Suprapubic skin (tissue), 4 donors: ENCODE measurements at regions not wholly inside any gene's neighbourhood (a gene's known extent, or its start where the extent isn't known, plus 50 kb on each side); places are given as distances from the start of the nearest gene placed in this dataset.

Experiments used
- DNase-seq, 2 donors: peaks; one replicate each; pipeline ENCODE4 v3.0.0-alpha.2; 2019; ENCODE audit warnings: low spot score in 2 of 2
- H3K27ac ChIP-seq: fragments of 200-600 bp; sonication (generic); one replicate; pipeline ENCODE4 v1.5.1; 2019
- H3K27me3 ChIP-seq: fragments of 200-600 bp; sonication (generic); one replicate; pipeline ENCODE4 v1.5.1; 2019
- H3K36me3 ChIP-seq: fragments of 200-600 bp; sonication (generic); one replicate; pipeline ENCODE4 v1.5.1; 2019
- H3K4me1 ChIP-seq: fragments of 200-600 bp; sonication (generic); one replicate; pipeline ENCODE4 v1.5.1; 2019
- H3K4me3 ChIP-seq: fragments of 200-600 bp; sonication (generic); one replicate; pipeline ENCODE4 v1.5.1; 2019; ENCODE audit warnings: mild to moderate bottlenecking
- H3K9me3 ChIP-seq: fragments of 200-600 bp; sonication (generic); one replicate; pipeline ENCODE4 v1.5.1; 2019
- EP300 ChIP-seq: sonication (generic); formaldehyde crosslinking; IDR thresholded peaks from one replicate; pipeline ENCODE4 v1.6.1; 2017; ENCODE audit warnings: antibody characterized with exemption
- POLR2A ChIP-seq, 2 donors: fragments of 450-650 bp; IDR thresholded peaks; one replicate each; pipeline ENCODE4 v1.6.1; 2017; ENCODE audit warnings: antibody characterized with exemption in 2 of 2, mild to moderate bottlenecking in 2 of 2, moderate library complexity in 2 of 2
- POLR2AphosphoS5 ChIP-seq, 3 donors: sonication (generic); formaldehyde crosslinking; IDR thresholded peaks; one replicate each; pipeline ENCODE4 v1.6.1; 2017; ENCODE audit warnings: antibody characterized with exemption in 3 of 3
- WGBS: methylation state at CpG from one replicate; pipeline ENCODE4 v1.1.5; 2018; 5-methylcytosine and 5-hydroxymethylcytosine counted together
- TF ChIP-seq, protein P1 (sequence below), 2 donors: fragments of 200-600 bp in 1 of 2; fragments of 450-650 bp in 1 of 2; sonication (generic) in 1 of 2; IDR thresholded peaks; one replicate each; pipeline ENCODE4 v1.5.1; 2016 to 2019; ENCODE audit warnings: antibody characterized with exemption in 2 of 2, mild to moderate bottlenecking in 1 of 2, moderate library complexity in 1 of 2

DNA sequence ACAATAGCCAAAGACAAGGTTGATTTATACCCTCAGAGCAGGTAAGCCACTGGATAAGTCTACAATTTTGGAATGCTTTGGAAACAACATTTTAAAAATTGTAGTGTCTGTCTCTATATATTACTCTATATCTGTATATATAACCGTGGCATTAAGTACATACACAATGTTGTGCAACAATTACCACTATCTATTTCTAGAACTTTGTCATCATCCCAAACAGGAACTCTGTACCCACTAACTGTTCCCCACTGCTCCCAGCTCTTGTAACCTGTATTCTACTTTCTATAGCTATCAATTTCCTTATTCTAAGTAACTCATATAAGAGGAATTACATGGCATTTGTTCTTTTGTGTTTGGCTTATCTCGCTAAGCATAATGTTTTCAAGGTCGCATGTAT, 78.2 kb upstream of the ASCC3 start:
- DNase-seq: no peak
- 90% methylated on average over 3 of the region's 3 CpGs for WGBS

DNA sequence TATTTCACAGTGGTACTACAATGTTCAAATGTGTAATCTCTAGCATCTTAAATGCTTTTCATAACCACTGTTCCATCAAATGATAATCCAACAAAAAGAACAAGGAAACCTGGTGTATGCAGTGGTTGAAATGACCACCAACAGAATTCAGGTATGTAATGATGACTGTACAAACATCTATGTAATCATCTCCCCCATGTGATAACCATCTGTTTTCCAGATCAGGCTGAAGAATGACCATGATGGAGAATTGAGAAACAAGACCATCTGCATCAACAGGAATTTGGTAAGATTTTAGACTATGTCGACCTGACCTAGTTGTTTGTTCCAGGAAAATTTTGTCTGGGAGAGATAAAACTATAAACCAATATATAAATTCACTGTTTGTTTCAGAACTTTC, 81.3 kb upstream of the ASCC3 start:
- Histone ChIP-seq H3K27ac (no peak overlapping the region), H3K4me1 (no peaks in the 10 kb centered on the region), H3K36me3 (no peaks in the 10 kb centered on the region), H3K9me3 (no peaks in the 10 kb centered on the region), H3K27me3 (no peaks in the 10 kb centered on the region), H3K4me3 (no peak overlapping the region)
- DNase-seq: no peak
- WGBS: 62% methylated on average over 1 of the region's 1 CpG
- TF ChIP-seq EP300 (no peak), POLR2A (IDR thresholded peaks at IDR 0.05) (no peak), POLR2AphosphoS5 (IDR thresholded peaks at IDR 0.05) (no peak)
- TF ChIP-seq, protein P1, sequence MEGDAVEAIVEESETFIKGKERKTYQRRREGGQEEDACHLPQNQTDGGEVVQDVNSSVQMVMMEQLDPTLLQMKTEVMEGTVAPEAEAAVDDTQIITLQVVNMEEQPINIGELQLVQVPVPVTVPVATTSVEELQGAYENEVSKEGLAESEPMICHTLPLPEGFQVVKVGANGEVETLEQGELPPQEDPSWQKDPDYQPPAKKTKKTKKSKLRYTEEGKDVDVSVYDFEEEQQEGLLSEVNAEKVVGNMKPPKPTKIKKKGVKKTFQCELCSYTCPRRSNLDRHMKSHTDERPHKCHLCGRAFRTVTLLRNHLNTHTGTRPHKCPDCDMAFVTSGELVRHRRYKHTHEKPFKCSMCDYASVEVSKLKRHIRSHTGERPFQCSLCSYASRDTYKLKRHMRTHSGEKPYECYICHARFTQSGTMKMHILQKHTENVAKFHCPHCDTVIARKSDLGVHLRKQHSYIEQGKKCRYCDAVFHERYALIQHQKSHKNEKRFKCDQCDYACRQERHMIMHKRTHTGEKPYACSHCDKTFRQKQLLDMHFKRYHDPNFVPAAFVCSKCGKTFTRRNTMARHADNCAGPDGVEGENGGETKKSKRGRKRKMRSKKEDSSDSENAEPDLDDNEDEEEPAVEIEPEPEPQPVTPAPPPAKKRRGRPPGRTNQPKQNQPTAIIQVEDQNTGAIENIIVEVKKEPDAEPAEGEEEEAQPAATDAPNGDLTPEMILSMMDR (IDR thresholded peaks at IDR 0.05): no peak

More for the DNA sequence above, 78.2 kb upstream of the ASCC3 start:
- Histone ChIP-seq H3K27ac (no peak overlapping the region), H3K4me1 (no peaks in the 10 kb centered on the region), H3K27me3 (no peaks in the 10 kb centered on the region), H3K36me3 (no peaks in the 10 kb centered on the region), H3K4me3 (no peak overlapping the region), H3K9me3 (no peaks in the 10 kb centered on the region)
- TF ChIP-seq POLR2AphosphoS5 (IDR thresholded peaks at IDR 0.05): no peak
- TF ChIP-seq POLR2A (IDR thresholded peaks at IDR 0.05): no peak
- TF ChIP-seq, protein P1 (IDR thresholded peaks at IDR 0.05): no peak
- TF ChIP-seq EP300: no peak

DNA sequence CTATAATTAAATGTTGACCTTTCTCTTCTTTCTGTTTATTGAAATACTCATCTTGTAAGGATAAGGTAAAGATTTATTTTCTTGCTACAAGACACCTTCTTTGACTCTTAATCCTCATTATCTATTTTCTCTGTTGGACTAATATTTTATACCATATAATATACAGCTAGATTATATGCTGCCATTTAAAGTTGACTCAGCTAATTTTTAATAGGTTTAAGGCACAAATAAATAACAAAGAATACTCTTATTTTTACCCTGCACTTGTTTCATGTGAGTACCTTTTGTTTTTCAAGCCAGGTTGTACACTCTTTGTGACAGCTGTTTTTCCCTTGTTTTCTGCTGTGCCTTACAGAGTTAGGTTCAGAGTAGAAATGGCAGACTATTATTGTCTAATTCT, 83.9 kb upstream of the ASCC3 start:
- no peak for DNase-seq
- H3K27me3 ChIP-seq: no peaks in the 10 kb centered on the region
- no peaks in the 10 kb centered on the region for H3K4me1 ChIP-seq
- H3K9me3 ChIP-seq: no peaks in the 10 kb centered on the region
- no peaks in the 10 kb centered on the region for H3K36me3 ChIP-seq
- no peak overlapping the region for H3K27ac ChIP-seq
- H3K4me3 ChIP-seq: no peak overlapping the region
- TF ChIP-seq, protein P1 (IDR thresholded peaks at IDR 0.05): no peak
- no peak for TF ChIP-seq POLR2A (IDR thresholded peaks at IDR 0.05)
- no peak for TF ChIP-seq POLR2AphosphoS5 (IDR thresholded peaks at IDR 0.05)
- no peak for TF ChIP-seq EP300

DNA sequence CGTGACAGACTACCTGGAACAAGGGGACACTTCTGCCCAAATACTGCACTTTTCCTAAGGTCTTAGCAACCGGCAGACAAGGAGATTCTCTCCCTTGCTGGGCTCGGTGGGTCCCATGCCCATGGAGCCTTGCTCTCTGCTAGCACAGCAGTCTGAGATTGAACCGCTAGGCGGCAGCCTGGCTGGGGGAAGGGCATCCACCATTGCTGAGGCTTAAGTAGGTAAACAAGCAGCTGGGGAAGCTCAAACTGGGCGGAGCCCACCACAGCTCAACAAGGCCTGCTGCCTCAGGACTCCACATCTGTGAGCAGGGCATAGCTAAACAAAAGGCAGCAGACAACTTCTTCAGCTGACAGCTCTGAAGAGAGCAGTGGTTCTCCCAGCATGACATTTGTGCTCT, 87.8 kb upstream of the ASCC3 start:
- TF ChIP-seq, protein P1 (IDR thresholded peaks at IDR 0.05): no peak
- TF ChIP-seq POLR2A (IDR thresholded peaks at IDR 0.05) (no peak), POLR2AphosphoS5 (IDR thresholded peaks at IDR 0.05) (no peak), EP300 (no peak)
- no CpG with 5 or more reads among the region's 6 CpGs for WGBS
- Histone ChIP-seq H3K36me3 (no peaks in the 10 kb centered on the region), H3K4me3 (no peak overlapping the region), H3K27ac (no peak overlapping the region), H3K9me3 (peaks cover 4% of the 10 kb centered on the region), H3K4me1 (no peaks in the 10 kb centered on the region), H3K27me3 (no peaks in the 10 kb centered on the region)
- DNase-seq: no peak

DNA sequence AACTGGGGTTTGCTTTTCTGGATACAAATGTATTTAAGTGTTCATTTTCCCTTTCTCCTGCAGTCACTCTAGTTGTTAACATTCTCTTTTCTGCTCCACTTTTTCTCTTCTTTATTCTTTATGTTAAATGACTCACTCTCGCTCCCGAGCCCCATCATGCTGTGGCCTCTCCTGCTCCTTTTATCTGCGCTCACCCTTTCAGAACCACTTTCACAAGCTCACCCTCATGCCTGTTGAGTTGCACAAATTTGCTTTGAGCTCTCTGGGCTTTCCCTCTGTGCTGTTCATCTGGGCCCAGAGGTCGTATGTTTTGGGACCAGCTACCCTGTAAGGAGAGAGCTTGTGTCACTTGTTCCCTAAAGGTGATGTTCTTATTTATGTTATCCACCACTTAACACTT, 98.1 kb upstream of the ASCC3 start:
- no peak for TF ChIP-seq POLR2AphosphoS5 (IDR thresholded peaks at IDR 0.05)
- no peak for TF ChIP-seq POLR2A (IDR thresholded peaks at IDR 0.05)
- TF ChIP-seq, protein P1 (IDR thresholded peaks at IDR 0.05): no peak
- TF ChIP-seq EP300: no peak
- Histone ChIP-seq H3K9me3 (no peaks in the 10 kb centered on the region), H3K4me1 (no peaks in the 10 kb centered on the region), H3K27ac (no peak overlapping the region), H3K27me3 (no peaks in the 10 kb centered on the region), H3K4me3 (no peak overlapping the region), H3K36me3 (no peaks in the 10 kb centered on the region)
- no peak for DNase-seq
- WGBS: 76% methylated on average over 4 of the region's 4 CpGs
